ENCODE measurements at regions not wholly inside any gene's neighbourhood (a gene's known extent, or its start where the extent isn't known, plus 50 kb on each side); places are given as distances from the start of the nearest gene placed in this dataset.

DNA sequence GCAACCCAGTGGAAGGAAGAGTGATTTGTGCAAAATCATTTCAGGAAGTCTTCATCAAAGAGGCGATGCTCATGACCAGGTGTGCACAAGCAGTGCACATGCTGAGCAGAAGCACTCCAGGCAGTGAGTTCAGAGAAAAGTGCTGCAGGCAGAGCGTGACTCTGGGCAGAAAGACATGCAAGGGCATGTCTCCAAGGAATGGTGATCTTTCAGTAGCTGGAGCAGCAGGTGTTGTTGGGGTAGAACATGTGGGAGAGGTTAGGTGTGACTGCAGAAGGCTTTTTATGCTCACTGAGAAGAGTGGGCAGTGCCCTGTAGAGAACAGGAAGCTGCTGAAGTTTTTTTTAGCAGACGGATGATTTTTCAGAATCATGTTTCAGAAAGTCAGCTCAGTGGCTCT is 545.4 kb upstream of the TLE4 start:
- CTCF ChIA-PET = no interaction called here

DNA sequence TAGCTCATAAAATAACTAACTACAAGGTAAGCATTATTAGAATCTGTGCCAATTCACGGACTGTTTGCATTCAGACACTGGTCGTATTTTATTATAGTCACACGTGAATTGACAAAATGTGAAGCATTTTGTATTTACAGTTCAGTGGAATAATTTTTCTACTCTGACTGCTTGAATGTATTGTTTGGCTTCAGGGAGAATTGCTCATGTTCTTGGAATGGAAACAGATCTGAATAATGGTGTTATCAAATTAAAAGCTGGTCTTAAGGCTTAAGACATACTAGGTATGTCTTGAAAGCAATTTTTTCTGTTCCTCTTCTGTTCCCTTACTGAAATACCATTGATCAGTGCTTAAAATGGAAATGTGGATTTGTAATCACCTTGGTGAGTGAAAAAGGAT is 543.7 kb upstream of the TLE4 start:
- H3K36me3 ChIP-seq (ENCODE audit: insufficient read depth, low read length, poor library complexity, severe bottlenecking) = no peaks in the 10 kb centered on the region
- intact Hi-C loops (cut with micrococcal nuclease; ENCODE audit: unreplicated experiment) = no loop called here
- BruUV-seq (replicated peaks) = no TSS peak
- DNase-seq (ENCODE audit: low spot score) = no peak
- ChIA-PET CTCF (no interaction called here), POLR2A (ENCODE audit: low non-redundant PET) (no interaction called here)
- no peak for TF ChIP-seq EZH2 (IDR thresholded peaks at IDR 0.05; ENCODE audit: borderline replicate concordance, low read depth, low read length, poor library complexity, severe bottlenecking)
- TF ChIP-seq, protein P1, sequence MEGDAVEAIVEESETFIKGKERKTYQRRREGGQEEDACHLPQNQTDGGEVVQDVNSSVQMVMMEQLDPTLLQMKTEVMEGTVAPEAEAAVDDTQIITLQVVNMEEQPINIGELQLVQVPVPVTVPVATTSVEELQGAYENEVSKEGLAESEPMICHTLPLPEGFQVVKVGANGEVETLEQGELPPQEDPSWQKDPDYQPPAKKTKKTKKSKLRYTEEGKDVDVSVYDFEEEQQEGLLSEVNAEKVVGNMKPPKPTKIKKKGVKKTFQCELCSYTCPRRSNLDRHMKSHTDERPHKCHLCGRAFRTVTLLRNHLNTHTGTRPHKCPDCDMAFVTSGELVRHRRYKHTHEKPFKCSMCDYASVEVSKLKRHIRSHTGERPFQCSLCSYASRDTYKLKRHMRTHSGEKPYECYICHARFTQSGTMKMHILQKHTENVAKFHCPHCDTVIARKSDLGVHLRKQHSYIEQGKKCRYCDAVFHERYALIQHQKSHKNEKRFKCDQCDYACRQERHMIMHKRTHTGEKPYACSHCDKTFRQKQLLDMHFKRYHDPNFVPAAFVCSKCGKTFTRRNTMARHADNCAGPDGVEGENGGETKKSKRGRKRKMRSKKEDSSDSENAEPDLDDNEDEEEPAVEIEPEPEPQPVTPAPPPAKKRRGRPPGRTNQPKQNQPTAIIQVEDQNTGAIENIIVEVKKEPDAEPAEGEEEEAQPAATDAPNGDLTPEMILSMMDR (conservative IDR thresholded peaks at IDR 0.05; ENCODE audit: low read depth, low read length) = no peak
- H3K4me3 ChIP-seq (ENCODE audit: low read depth, low read length, poor library complexity, severe bottlenecking) = no peak overlapping the region
- no peaks in the 10 kb centered on the region for H3K9me3 ChIP-seq (ENCODE audit: low read depth, low read length, poor library complexity, severe bottlenecking)
- H3K27me3 ChIP-seq (replicated peaks; ENCODE audit: insufficient read depth, low read depth, low read length, poor library complexity) = peaks cover 31% of the 10 kb centered on the region
- no peak overlapping the region for H3K27ac ChIP-seq (ENCODE audit: low read depth, low read length, poor library complexity, severe bottlenecking)
- H3K4me1 ChIP-seq (ENCODE audit: insufficient read depth, low read length, poor library complexity, severe bottlenecking) = no peaks in the 10 kb centered on the region

More for the DNA sequence above, 545.4 kb upstream of the TLE4 start:
- POLR2A ChIA-PET (ENCODE audit: low non-redundant PET) = no interaction called here
- TF ChIP-seq EZH2 (IDR thresholded peaks at IDR 0.05; ENCODE audit: borderline replicate concordance, low read depth, low read length, poor library complexity, severe bottlenecking) = no peak
- TF ChIP-seq, protein P1 (conservative IDR thresholded peaks at IDR 0.05; ENCODE audit: low read depth, low read length) = no peak
- intact Hi-C loops (cut with micrococcal nuclease; ENCODE audit: unreplicated experiment) = no loop called here
- peaks cover 31% of the 10 kb centered on the region for H3K27me3 ChIP-seq (replicated peaks; ENCODE audit: insufficient read depth, low read depth, low read length, poor library complexity)
- H3K9me3 ChIP-seq (ENCODE audit: low read depth, low read length, poor library complexity, severe bottlenecking) = no peaks in the 10 kb centered on the region
- BruUV-seq (replicated peaks) = no TSS peak
- DNase-seq (ENCODE audit: low spot score) = no peak
- no peak overlapping the region for H3K27ac ChIP-seq (ENCODE audit: low read depth, low read length, poor library complexity, severe bottlenecking)
- no peaks in the 10 kb centered on the region for H3K36me3 ChIP-seq (ENCODE audit: insufficient read depth, low read length, poor library complexity, severe bottlenecking)
- no peak overlapping the region for H3K4me3 ChIP-seq (ENCODE audit: low read depth, low read length, poor library complexity, severe bottlenecking)
- H3K4me1 ChIP-seq (ENCODE audit: insufficient read depth, low read length, poor library complexity, severe bottlenecking) = no peaks in the 10 kb centered on the region

DNA sequence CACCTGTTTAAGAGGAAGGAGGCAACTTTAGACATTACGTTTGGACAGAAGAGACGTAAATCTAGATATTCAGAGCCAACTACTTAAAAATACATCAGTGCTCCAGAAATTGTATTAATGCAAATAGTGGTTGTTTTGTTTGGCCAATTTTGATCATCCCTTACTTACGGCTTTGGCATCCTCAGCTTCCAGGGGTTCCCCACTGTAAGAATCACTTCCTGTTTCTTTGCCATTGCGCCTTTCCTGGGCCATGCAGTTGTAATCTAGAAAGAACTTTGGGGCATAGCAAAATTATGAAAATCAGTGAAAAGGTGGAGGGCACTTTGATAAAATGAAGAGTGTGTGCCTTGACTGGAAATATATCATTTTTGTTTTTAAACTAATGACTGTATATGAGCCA is 537.2 kb upstream of the TLE4 start:
- POLR2A ChIA-PET (ENCODE audit: low non-redundant PET) = no interaction called here
- TF ChIP-seq, protein P1 (conservative IDR thresholded peaks at IDR 0.05; ENCODE audit: low read depth, low read length) = no peak
- TF ChIP-seq EZH2 (IDR thresholded peaks at IDR 0.05; ENCODE audit: borderline replicate concordance, low read depth, low read length, poor library complexity, severe bottlenecking) = no peak
- H3K4me3 ChIP-seq (ENCODE audit: low read depth, low read length, poor library complexity, severe bottlenecking) = no peak overlapping the region
- BruUV-seq (replicated peaks) = no TSS peak
- H3K4me1 ChIP-seq (ENCODE audit: insufficient read depth, low read length, poor library complexity, severe bottlenecking) = no peaks in the 10 kb centered on the region
- no peak for DNase-seq (ENCODE audit: low spot score)
- H3K36me3 ChIP-seq (ENCODE audit: insufficient read depth, low read length, poor library complexity, severe bottlenecking) = no peaks in the 10 kb centered on the region
- peaks cover 18% of the 10 kb centered on the region for H3K27me3 ChIP-seq (replicated peaks; ENCODE audit: insufficient read depth, low read depth, low read length, poor library complexity)
- intact Hi-C loops (cut with micrococcal nuclease; ENCODE audit: unreplicated experiment) = no loop called here
- no peaks in the 10 kb centered on the region for H3K9me3 ChIP-seq (ENCODE audit: low read depth, low read length, poor library complexity, severe bottlenecking)
- H3K27ac ChIP-seq (ENCODE audit: low read depth, low read length, poor library complexity, severe bottlenecking) = no peak overlapping the region
- CTCF ChIA-PET = no interaction called here

All from A673 (cell line).